GM12878 (cell line): ENCODE measurements at regions not wholly inside any gene's neighbourhood (a gene's known extent, or its start where the extent isn't known, plus 50 kb on each side); places are given as distances from the start of the nearest gene placed in this dataset.
"Not testable (repeated sequence)": the region's sequence is repeated elsewhere in the genome, so short reads cannot be mapped to it uniquely, and the experiment has no call there.

Source experiments
- CTCF ChIP-seq, 3 experiments: IDR thresholded peaks in 2 of 3; conservative IDR thresholded peaks in 1 of 3; 2 replicates each; pipeline ENCODE4 v1.5.1; 2011; ENCODE audit warnings: low read depth in 3 of 3, low read length in 3 of 3, mild to moderate bottlenecking in 3 of 3, control low read depth in 2 of 3, moderate library complexity in 2 of 3, inconsistent platforms in 1 of 3, mixed read lengths in 1 of 3; ENCODE audit not compliant: control insufficient read depth in 2 of 3, insufficient read depth in 1 of 3; ENCODE audit errors: extremely low read depth in 1 of 3
- E4F1 ChIP-seq: fragments of 450-650 bp; IDR thresholded peaks from 2 replicates; pipeline ENCODE4 v1.6.1; 2018; ENCODE audit warnings: borderline replicate concordance, mild to moderate bottlenecking; ENCODE audit not compliant: partially characterized antibody
- POLR2AphosphoS5 ChIP-seq: IDR thresholded peaks from 2 replicates; pipeline ENCODE4 v1.6.1; 2011; ENCODE audit warnings: mild to moderate bottlenecking, low read length, inconsistent platforms
- RAD21 ChIP-seq: IDR thresholded peaks from 2 replicates; pipeline ENCODE4 v1.6.1; 2011; ENCODE audit warnings: mild to moderate bottlenecking, low read depth, low read length, moderate library complexity; ENCODE audit not compliant: insufficient read depth
- REST ChIP-seq: IDR thresholded peaks from 2 replicates; pipeline ENCODE4 v1.6.1; 2012; ENCODE audit warnings: mild to moderate bottlenecking, low read depth, low read length
- SP1 ChIP-seq: IDR thresholded peaks from one replicate; pipeline ENCODE4 v1.6.1; 2011; ENCODE audit warnings: low read depth, low read length
- YY1 ChIP-seq: IDR thresholded peaks from 2 replicates; pipeline ENCODE4 v1.6.1; 2011; ENCODE audit warnings: low read depth, mild to moderate bottlenecking, low read length
- ZBTB33 ChIP-seq: fragments of 450-650 bp; IDR thresholded peaks from 2 replicates; pipeline ENCODE4 v1.6.1; 2017; ENCODE audit warnings: mild to moderate bottlenecking

- TF ChIP-seq CTCF (IDR thresholded peaks at IDR 0.05 in 2 of 3, conservative IDR thresholded peaks at IDR 0.05 in 1 of 3; ENCODE audit: control insufficient read depth in 2 of 3, extremely low read depth in 1 of 3, insufficient read depth in 1 of 3, low read depth in 3 of 3, low read length in 3 of 3); SP1; POLR2AphosphoS5; RAD21; YY1; E4F1; ZBTB33; REST: not testable (repeated sequence)
Measured at GRCh38 chr13:53117048-53117447, 88.4 kb downstream of the OLFM4 start.
